Liver (tissue), 3 donors: ENCODE measurements at regions not wholly inside any gene's neighbourhood (a gene's known extent, or its start where the extent isn't known, plus 50 kb on each side); places are given as distances from the start of the nearest gene placed in this dataset.

Experiments used
- CTCF ChIP-seq: fragments of 150-350 bp; IDR thresholded peaks from 2 replicates; pipeline ENCODE4 v1.5.1; 2017; ENCODE audit warnings: improper control_type of control experiment, low read depth, low read length; ENCODE audit not compliant: missing input control
- HNF4G ChIP-seq: IDR thresholded peaks from 2 replicates; pipeline ENCODE4 v1.6.1; 2016; ENCODE audit warnings: antibody characterized with exemption
- MAX ChIP-seq: IDR thresholded peaks from 2 replicates; pipeline ENCODE4 v1.6.1; 2016; ENCODE audit warnings: antibody characterized with exemption
- RAD21 ChIP-seq, 2 donors: IDR thresholded peaks; 2 replicates each; pipeline ENCODE4 v1.6.1; 2016; ENCODE audit warnings: antibody characterized with exemption in 2 of 2, mild to moderate bottlenecking in 2 of 2
- SP1 ChIP-seq: IDR thresholded peaks from 2 replicates; pipeline ENCODE4 v1.6.1; 2018; ENCODE audit warnings: antibody characterized with exemption, mild to moderate bottlenecking
- YY1 ChIP-seq: IDR thresholded peaks from 2 replicates; pipeline ENCODE4 v1.6.1; 2016; ENCODE audit warnings: antibody characterized with exemption, mild to moderate bottlenecking
- ZBTB33 ChIP-seq: IDR thresholded peaks from 2 replicates; pipeline ENCODE4 v1.6.1; 2016; ENCODE audit warnings: antibody characterized with exemption
- donor health status: healthy.
- donor health status: healthy.

- no peak for TF ChIP-seq CTCF
- TF ChIP-seq SP1, result no peak
- TF ChIP-seq MAX, result no peak
- no peak for TF ChIP-seq HNF4G
- no peak for TF ChIP-seq RAD21 (IDR thresholded peaks at IDR 0.05)
- no peak for TF ChIP-seq ZBTB33
- TF ChIP-seq YY1, result no peak
These were observed 67.7 kb upstream of the GPC1 start for GRCh38 chr2:240367721-240368120.
